Endothelial cell of umbilical vein (primary cell): ENCODE measurements at regions not wholly inside any gene's neighbourhood (a gene's known extent, or its start where the extent isn't known, plus 50 kb on each side); places are given as distances from the start of the nearest gene placed in this dataset.

Source experiments
- BruUV-seq: library from RNA; stranded (reverse); fragments of 400-500 nt; replicated peaks from 2 replicates; lab custom pipeline; 2021; lab: Mats Ljungman, UMichigan
- CTCF ChIA-PET: fragments of 300-600, 350-600 bp; sonication (Branson Sonifier 250); formaldehyde crosslinking; loops from one replicate; lab custom pipeline; 2021; ENCODE audit warnings: antibody characterized with exemption, inconsistent platforms; lab: Charles Lee
- POLR2A ChIA-PET: fragments of 300-600, 350-600 bp; sonication (Branson Sonifier 250); formaldehyde crosslinking; loops from one replicate; lab custom pipeline; 2021; ENCODE audit warnings: antibody characterized with exemption, inconsistent platforms; lab: Charles Lee
- DNase-seq: peaks from one replicate; pipeline ENCODE4 v3.0.0-alpha.2; 2011; ENCODE audit warnings: low read depth, low spot score
- FAIRE-seq: peaks from 2 replicates; lab custom pipeline; 2011; peaks lifted over from hg19 to GRCh38; lab: Jason Lieb, UNC
- H2AFZ ChIP-seq: 2 replicates; pipeline ENCODE4 v1.6.0; 2012; ENCODE audit warnings: low read depth, low read length, control low read depth, inconsistent platforms
- H3K27ac ChIP-seq: 2 replicates; pipeline ENCODE4 v1.5.1; 2011; ENCODE audit warnings: low read depth, mild to moderate bottlenecking, control low read depth, low read length, moderate library complexity; ENCODE audit not compliant: insufficient read depth
- H3K27me3 ChIP-seq, 2 experiments: 2 replicates each; pipeline versions ENCODE4 v1.6.0 to v1.6.1; 2011; ENCODE audit warnings: low read length in 2 of 2, mixed read lengths in 1 of 2; ENCODE audit not compliant: control insufficient read depth in 2 of 2, insufficient read depth in 2 of 2
- H3K36me3 ChIP-seq, 2 experiments: 2 replicates in 1 of 2; 3 replicates in 1 of 2; pipeline ENCODE4 v1.5.1; 2011; ENCODE audit warnings: low read length in 2 of 2, mild to moderate bottlenecking in 1 of 2, moderate library complexity in 1 of 2; ENCODE audit not compliant: control insufficient read depth in 2 of 2, insufficient read depth in 2 of 2; ENCODE audit errors: extremely low read depth in 1 of 2
- H3K4me1 ChIP-seq: 3 replicates; pipeline ENCODE4 v1.5.1; 2011; ENCODE audit warnings: mild to moderate bottlenecking, low read length; ENCODE audit not compliant: control insufficient read depth, insufficient read depth; ENCODE audit errors: extremely low read depth
- H3K4me2 ChIP-seq: 2 replicates; pipeline ENCODE4 v1.6.1; 2011; ENCODE audit warnings: low read length, control low read depth, mixed read lengths; ENCODE audit not compliant: insufficient read depth
- H3K4me3 ChIP-seq, 3 experiments: fragments of 200-600 bp in 1 of 3; sonication (generic), shearing (Covaris generic) in 1 of 3; replicated peaks in 1 of 3; 2 replicates each; pipeline ENCODE4 v1.5.1; 2011 to 2016; ENCODE audit warnings: control low read depth in 3 of 3, low read length in 3 of 3, mild to moderate bottlenecking in 2 of 3, inconsistent platforms in 1 of 3, low read depth in 1 of 3, moderate library complexity in 1 of 3; ENCODE audit not compliant: insufficient read depth in 1 of 3
- H3K79me2 ChIP-seq: 2 replicates; pipeline ENCODE4 v1.6.0; 2012; ENCODE audit warnings: low read length, inconsistent platforms; ENCODE audit not compliant: control insufficient read depth, insufficient read depth
- H3K9ac ChIP-seq: replicated peaks from 2 replicates; pipeline ENCODE3; 2011; ENCODE audit warnings: low read length, control low read depth; ENCODE audit not compliant: insufficient read depth; ENCODE audit errors: extremely low read depth
- H3K9me1 ChIP-seq: replicated peaks from 3 replicates; pipeline ENCODE4 v1.6.0; 2011; ENCODE audit warnings: mild to moderate bottlenecking, low read length; ENCODE audit not compliant: control insufficient read depth, insufficient read depth; ENCODE audit errors: extremely low read depth
- H3K9me3 ChIP-seq: replicated peaks from 2 replicates; pipeline ENCODE4 v1.5.1; 2012; ENCODE audit warnings: low read length, inconsistent platforms; ENCODE audit not compliant: control insufficient read depth, insufficient read depth
- H4K20me1 ChIP-seq: replicated peaks from 2 replicates; pipeline ENCODE3; 2011; ENCODE audit warnings: mild to moderate bottlenecking, low read length; ENCODE audit not compliant: control insufficient read depth, insufficient read depth; ENCODE audit errors: extremely low read depth
- EZH2 ChIP-seq: IDR thresholded peaks from 2 replicates; pipeline ENCODE4 v1.6.1; 2012; ENCODE audit warnings: borderline replicate concordance, low read depth, mild to moderate bottlenecking, moderate library complexity, low read length, inconsistent platforms; ENCODE audit not compliant: severe bottlenecking
- FOS ChIP-seq: IDR thresholded peaks from 2 replicates; pipeline ENCODE4 v1.6.1; 2011; ENCODE audit warnings: mild to moderate bottlenecking, low read length, moderate library complexity, borderline replicate concordance; ENCODE audit not compliant: insufficient read depth
- GATA2 ChIP-seq: IDR thresholded peaks from 2 replicates; pipeline ENCODE4 v1.7.0; 2011; ENCODE audit warnings: low read depth, mild to moderate bottlenecking, moderate library complexity, mixed read lengths, low read length; ENCODE audit not compliant: insufficient read length, insufficient read depth
- JUN ChIP-seq: IDR thresholded peaks from 2 replicates; pipeline ENCODE4 v1.6.1; 2011; ENCODE audit warnings: borderline replicate concordance, low read depth; ENCODE audit not compliant: insufficient read length, insufficient read depth
- MAX ChIP-seq: IDR thresholded peaks from 2 replicates; pipeline ENCODE4 v1.6.1; 2011; ENCODE audit not compliant: insufficient read depth, insufficient read length
- POLR2A ChIP-seq: IDR thresholded peaks from 2 replicates; pipeline ENCODE4 v1.6.1; 2012; ENCODE audit warnings: low read depth, mild to moderate bottlenecking, control low read depth, low read length
- POLR2AphosphoS5 ChIP-seq: IDR thresholded peaks from 2 replicates; pipeline ENCODE4 v1.6.1; 2012; ENCODE audit warnings: low read depth, mild to moderate bottlenecking, control low read depth, low read length, moderate library complexity; ENCODE audit not compliant: insufficient read depth
- dilution Hi-C: fragments of 300-500 bp; cut with MboI; formaldehyde crosslinking; loops from one replicate; pipeline ENCODE4 v1.15.0; 2019; ENCODE audit warnings: low sequenced_read_pairs; ENCODE audit not compliant: extremely low pct_ligation_motif_present
- intact Hi-C: fragments of 100-400 bp; cut with micrococcal nuclease; formaldehyde crosslinking; loops from one replicate; pipeline ENCODE4 v1.10.0; 2022

GRCh38 chr22:49107561-49107960 is 720.1 kb downstream of the BRD1 start:
- BruUV-seq: no TSS peak
- intact Hi-C loops (no loop called here), dilution Hi-C loops (no loop called here)
- Histone ChIP-seq H3K9ac (no peak overlapping the region), H3K9me3 (peaks cover 7% of the 10 kb centered on the region), H3K4me1 (no peaks in the 10 kb centered on the region), H3K27me3 (no peaks in the 10 kb centered on the region), H3K27ac (no peak overlapping the region), H2AFZ (no peak overlapping the region), H4K20me1 (no peaks in the 10 kb centered on the region), H3K79me2 (no peaks in the 10 kb centered on the region), H3K4me2 (no peak overlapping the region), H3K36me3 (no peaks in the 10 kb centered on the region), H3K9me1 (no peaks in the 10 kb centered on the region), H3K4me3 (no peak overlapping the region)
- CTCF ChIA-PET: no interaction called here
- no peak for FAIRE-seq
- POLR2A ChIA-PET: no interaction called here
- no peak for DNase-seq
- TF ChIP-seq JUN (no peak), MAX (no peak), POLR2A (no peak), POLR2AphosphoS5 (no peak), GATA2 (no peak), FOS (no peak), EZH2 (no peak)

GRCh38 chr22:49106842-49107152 is 720.9 kb downstream of the BRD1 start:
- no peaks in the 10 kb centered on the region for H4K20me1 ChIP-seq
- no peaks in the 10 kb centered on the region for H3K79me2 ChIP-seq
- POLR2A ChIA-PET: no interaction called here
- H3K4me3 ChIP-seq: no peak overlapping the region
- H3K9ac ChIP-seq: no peak overlapping the region
- DNase-seq: no peak
- dilution Hi-C loops: no loop called here
- BruUV-seq: no TSS peak
- no peaks in the 10 kb centered on the region for H3K27me3 ChIP-seq
- FAIRE-seq: no peak
- H3K27ac ChIP-seq: no peak overlapping the region
- H3K36me3 ChIP-seq: no peaks in the 10 kb centered on the region
- intact Hi-C loops: no loop called here
- H3K9me1 ChIP-seq: no peaks in the 10 kb centered on the region
- H3K9me3 ChIP-seq: peaks cover 7% of the 10 kb centered on the region
- TF ChIP-seq JUN (no peak), MAX (no peak), GATA2 (no peak), FOS (no peak), POLR2A (no peak)
- H3K4me2 ChIP-seq: no peak overlapping the region
- CTCF ChIA-PET: interaction anchor here (0.5 kb wide), 1 partner anchor 658 kb away, joined by 3 read pairs; no protein-coding TSS in a partner anchor
- H3K4me1 ChIP-seq: no peaks in the 10 kb centered on the region
- H2AFZ ChIP-seq: no peak overlapping the region
